ENCODE measurements at regions not wholly inside any gene's neighbourhood (a gene's known extent, or its start where the extent isn't known, plus 50 kb on each side); places are given as distances from the start of the nearest gene placed in this dataset.

GRCh38 chr13:85742355-85742754 lies 56.9 kb downstream of the SLITRK6 start:
- DNase-seq: no peak

DNA sequence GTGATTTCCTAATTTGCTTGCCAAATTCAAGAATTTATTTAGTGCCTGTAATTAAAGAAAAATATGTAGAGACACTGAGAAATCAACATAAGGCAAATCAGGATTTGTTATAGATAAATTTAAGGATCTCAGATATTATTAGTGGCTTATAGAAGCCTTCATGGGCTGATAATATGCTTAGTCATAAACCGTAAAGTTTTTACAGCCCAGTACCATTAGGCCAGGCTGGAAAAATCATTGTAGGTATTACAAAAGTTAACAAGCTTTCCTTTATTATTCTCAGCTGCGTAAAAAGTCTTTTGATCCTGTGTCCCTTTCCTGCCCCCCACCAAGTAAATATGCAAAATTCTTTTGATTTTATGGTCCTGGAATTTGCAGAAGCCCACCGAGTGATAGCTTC lies 58.2 kb downstream of the SLITRK6 start:
- DNase-seq: no peak

- DNase-seq: no peak
Observed at GRCh38 chr13:85738696-85739320, 60.4 kb downstream of the SLITRK6 start.

DNA sequence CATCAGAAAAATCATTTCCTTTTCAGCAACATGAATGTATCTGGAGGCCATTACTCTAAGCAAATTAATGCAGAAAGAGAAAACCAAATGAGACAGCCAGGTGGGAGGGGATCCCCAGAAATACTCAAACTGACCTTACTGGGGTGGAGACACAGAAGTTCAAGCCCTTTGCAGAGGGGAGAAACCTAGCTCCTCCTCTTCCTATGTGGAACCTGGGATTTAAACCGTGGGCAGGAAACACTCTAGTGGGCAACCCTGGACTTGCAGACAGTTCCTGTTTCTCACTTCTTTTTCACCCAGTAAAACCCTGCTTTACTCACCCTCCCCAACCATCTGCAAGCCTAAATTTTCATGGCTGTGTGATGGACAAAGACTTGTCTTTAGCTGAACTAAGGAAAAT lies 61.3 kb downstream of the SLITRK6 start:
- DNase-seq: no peak

DNA sequence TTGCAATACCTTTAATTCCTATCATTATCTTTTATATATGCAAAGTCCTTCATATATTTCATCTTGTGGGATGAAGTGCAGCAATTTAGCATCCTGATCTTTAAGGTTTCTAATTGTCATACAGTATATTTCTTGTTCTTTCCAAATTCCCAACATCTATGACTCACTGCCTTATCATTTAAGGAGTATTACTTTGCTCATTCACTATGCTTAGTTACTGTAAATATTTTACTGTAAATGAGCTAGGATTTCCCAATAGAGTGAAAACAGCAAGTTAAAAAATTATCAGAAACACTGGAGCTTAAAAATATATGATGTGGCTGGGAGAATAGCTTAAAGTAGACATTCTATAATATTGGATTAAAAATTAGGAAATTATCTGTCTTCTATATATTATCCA lies 69.9 kb downstream of the SLITRK6 start:
- DNase-seq: no peak

- no peak for DNase-seq
Observed at GRCh38 chr13:85728811-85729210, 70.4 kb downstream of the SLITRK6 start.

DNA sequence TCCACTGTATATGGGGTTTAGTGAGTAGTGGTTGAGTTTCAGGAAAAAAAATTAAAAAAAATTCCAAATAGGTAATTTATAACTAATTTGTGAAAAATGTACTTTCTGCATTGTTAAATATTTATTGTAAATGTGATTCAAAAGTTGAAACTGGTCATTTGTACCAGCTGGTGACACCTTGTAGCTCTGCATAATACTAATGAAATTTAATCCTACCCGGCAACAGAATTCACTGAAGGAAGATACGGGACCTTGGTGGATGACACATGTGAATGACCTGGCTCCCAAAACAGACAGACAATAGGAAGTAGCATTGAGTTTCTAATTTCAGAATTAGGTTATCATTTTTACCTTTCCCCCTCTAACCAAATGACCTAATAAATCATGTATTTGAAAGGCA lies 73.8 kb downstream of the SLITRK6 start:
- no peak for DNase-seq

GRCh38 chr13:85724546-85725432 lies 74.4 kb downstream of the SLITRK6 start:
- no peak for DNase-seq

DNA sequence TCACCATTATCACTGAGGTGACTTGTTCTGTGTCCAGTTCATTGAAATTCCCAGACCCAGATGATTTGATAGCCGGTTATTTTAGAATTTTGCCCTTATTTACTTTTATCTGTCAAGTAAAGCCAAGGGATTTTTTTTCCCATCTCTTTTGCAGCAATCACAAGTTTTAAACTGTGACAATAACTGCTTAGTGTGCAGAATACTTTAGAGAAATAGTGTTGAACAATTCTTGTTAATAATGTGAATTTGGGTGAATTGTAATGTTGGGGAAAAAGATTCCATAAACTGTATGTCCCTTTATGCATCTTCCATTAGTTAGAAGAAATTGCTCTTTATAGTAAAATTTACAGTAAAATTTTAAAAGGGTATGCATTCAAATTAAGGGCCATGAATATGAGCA lies 79.5 kb downstream of the SLITRK6 start:
- no peak for DNase-seq

DNA sequence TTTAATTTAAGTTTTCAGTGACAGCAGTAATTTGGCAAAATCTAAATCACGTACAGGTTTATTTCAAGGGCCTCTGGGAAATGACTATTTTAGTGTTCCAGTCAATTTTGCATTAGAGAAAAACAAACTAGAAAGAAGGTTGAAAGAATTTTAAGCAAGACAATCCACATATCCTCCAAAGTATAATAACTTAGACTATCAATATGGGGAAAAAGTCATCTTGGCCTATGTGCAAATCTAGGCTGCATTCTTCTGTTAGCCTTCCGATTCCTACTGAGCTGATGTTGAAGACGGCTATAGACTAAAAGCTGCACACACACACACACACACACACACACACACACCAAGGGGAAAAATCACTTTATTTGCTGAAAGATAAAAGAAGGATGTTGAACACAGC lies 81.3 kb downstream of the SLITRK6 start:
- DNase-seq: no peak

- DNase-seq: no peak
Observed at GRCh38 chr13:85710545-85710944, 88.7 kb downstream of the SLITRK6 start.

DNA sequence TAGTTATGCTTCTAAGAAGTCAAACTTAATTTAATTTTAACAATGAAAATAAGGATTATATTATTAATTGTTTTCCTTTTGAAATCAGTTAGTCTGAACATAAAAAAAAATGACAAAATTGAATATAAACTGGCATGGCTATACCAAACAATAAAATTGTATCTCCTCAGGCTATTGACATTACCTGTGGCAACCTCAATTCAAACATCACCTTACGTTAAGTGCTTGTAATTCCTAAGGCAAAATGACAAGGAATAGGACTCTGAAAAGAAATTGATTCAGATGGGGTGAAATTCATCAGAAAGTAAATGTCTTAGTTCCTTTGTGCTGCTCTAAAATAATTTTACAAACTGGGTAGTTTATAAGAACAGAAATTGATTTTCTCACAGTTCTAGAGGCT lies 89.5 kb downstream of the SLITRK6 start:
- DNase-seq: no peak

GRCh38 chr13:85709072-85709471 lies 90.1 kb downstream of the SLITRK6 start:
- DNase-seq: no peak

- DNase-seq: no peak
Observed at GRCh38 chr13:85700906-85701305, 98.3 kb downstream of the SLITRK6 start.

- no peak for DNase-seq
Observed at GRCh38 chr13:85698256-85698655, 101.0 kb downstream of the SLITRK6 start.

DNA sequence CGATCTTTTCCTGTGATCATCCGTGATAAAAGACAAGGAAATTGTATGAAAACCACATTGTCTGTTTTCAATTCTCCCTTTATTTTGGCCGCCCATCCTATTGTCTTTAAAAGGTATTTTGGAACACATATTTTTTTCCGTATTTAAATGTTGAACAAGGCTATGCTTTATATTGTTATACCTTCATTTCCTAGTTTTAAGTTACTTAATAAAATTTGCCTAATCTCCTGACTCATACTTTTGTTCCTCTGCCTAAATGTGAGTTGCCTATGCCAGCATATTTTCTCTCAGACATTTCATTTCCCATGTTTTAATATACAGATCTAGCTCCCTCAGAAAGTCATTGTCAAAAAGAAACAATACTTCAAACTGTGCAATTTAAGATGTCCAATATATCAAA lies 104.2 kb downstream of the SLITRK6 start:
- DNase-seq: no peak

- DNase-seq: no peak
Observed at GRCh38 chr13:85693889-85694511, 105.2 kb downstream of the SLITRK6 start.

DNA sequence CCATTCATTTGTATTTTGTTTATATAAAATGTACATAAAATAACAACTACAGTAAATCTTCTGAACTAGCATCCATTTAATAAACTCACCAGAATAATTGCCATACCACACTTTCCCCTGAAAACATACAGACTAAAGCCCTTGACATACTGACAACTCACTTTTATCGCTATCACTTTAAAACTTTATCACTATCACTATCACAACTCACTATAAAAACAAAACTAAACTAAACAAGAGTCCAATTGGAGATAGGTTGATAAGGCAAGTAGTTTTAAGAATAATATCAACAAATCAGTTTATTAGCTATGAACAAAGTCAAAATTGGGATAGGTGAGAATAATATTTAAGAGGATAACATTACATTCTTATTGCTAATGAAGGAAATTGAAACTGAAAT lies 108.9 kb downstream of the SLITRK6 start:
- DNase-seq: no peak

GRCh38 chr13:85685436-85685835 lies 113.8 kb downstream of the SLITRK6 start:
- no peak for DNase-seq

DNA sequence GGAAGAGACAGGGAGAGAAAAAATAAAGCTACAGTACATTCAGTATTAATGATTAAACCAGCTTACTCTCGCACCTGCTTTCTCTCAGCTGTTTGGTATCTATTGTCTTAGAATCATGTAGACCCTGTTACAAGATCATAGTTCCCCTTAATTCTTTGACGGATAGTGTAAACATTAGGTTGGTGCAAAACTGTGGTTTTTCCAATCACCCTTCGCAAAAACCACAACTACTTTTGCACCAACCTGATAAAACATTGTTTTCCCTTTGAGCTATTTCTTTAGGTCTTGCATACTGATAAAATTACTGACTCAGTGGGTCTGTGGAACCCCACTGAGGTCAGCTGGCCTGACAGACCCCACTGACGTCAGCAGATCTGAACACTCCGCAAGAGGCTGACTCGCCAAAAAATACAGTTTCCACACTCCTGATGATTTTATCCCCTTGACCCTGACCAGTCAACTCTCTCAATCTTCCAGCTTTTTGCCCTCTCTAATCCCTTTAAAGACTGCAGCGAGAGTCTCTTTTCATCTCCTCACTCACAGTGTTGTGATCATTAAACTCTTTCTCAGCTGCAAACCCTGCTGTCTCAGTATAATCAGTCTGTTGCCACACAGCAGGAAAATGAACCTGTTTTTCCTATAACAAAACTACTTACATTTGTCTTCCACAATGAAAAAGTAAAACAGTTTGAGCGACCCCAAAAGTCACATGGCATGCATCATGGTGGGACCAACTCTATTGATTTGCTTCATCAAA lies 123.9 kb downstream of the SLITRK6 start:
- DNase-seq: no peak

- DNase-seq: no peak
Observed at GRCh38 chr13:85671336-85671735, 127.9 kb downstream of the SLITRK6 start.

- DNase-seq: no peak
Observed at GRCh38 chr13:85666356-85666755, 132.9 kb downstream of the SLITRK6 start.

GRCh38 chr13:85665286-85665685 lies 133.9 kb downstream of the SLITRK6 start:
- DNase-seq: peak in 1 of 5 experiments; percentile 10
